Vagina (tissue), 2 donors: ENCODE measurements at regions not wholly inside any gene's neighbourhood (a gene's known extent, or its start where the extent isn't known, plus 50 kb on each side); places are given as distances from the start of the nearest gene placed in this dataset.

Experiments used
- DNase-seq, 2 donors: peaks; one replicate each; pipeline ENCODE4 v3.0.0-alpha.2; 2017; ENCODE audit errors: extremely low spot score in 2 of 2
- H3K27ac ChIP-seq: fragments of 200-600 bp; sonication (generic); one replicate; pipeline ENCODE4 v1.5.1; 2019
- H3K27me3 ChIP-seq: fragments of 200-600 bp; sonication (generic); one replicate; pipeline ENCODE4 v1.5.1; 2019
- H3K36me3 ChIP-seq, 2 donors: fragments of 200-600 bp; sonication (generic); one replicate each; pipeline ENCODE4 v1.5.1; 2017 to 2019
- H3K4me1 ChIP-seq: fragments of 200-600 bp; sonication (generic); one replicate; pipeline ENCODE4 v1.5.1; 2019
- H3K4me3 ChIP-seq, 2 donors: fragments of 200-600 bp; sonication (generic); 1 replicate in 1 of 2; 2 replicates in 1 of 2; pipeline ENCODE4 v1.5.1; 2016 to 2019
- H3K9me3 ChIP-seq: fragments of 200-600 bp; sonication (generic); one replicate; pipeline ENCODE4 v1.5.1; 2019
- POLR2A ChIP-seq, 2 donors: fragments of 450-650 bp; IDR thresholded peaks; one replicate each; pipeline ENCODE4 v1.6.1; 2017; ENCODE audit warnings: antibody characterized with exemption in 2 of 2, mild to moderate bottlenecking in 2 of 2, moderate library complexity in 2 of 2
- POLR2AphosphoS5 ChIP-seq, 2 donors: sonication (generic); formaldehyde crosslinking; IDR thresholded peaks; one replicate each; pipeline ENCODE4 v1.9.0; 2017; ENCODE audit warnings: antibody characterized with exemption in 2 of 2, mild to moderate bottlenecking in 2 of 2, low read depth in 1 of 2; ENCODE audit not compliant: insufficient read depth in 1 of 2
- intact Hi-C: fragments of 100-400 bp; cut with DNase I; formaldehyde crosslinking; loops from one replicate; pipeline ENCODE4 v1.15.1; 2023
- TF ChIP-seq, protein P1 (sequence below), 3 experiments: fragments of 450-650 bp in 2 of 3; fragments of 200-600 bp in 1 of 3; sonication (generic) in 1 of 3; IDR thresholded peaks; one replicate each; pipeline ENCODE4 v1.5.1; 2017 to 2019; ENCODE audit warnings: antibody characterized with exemption in 3 of 3, mild to moderate bottlenecking in 2 of 3, moderate library complexity in 2 of 3

DNA sequence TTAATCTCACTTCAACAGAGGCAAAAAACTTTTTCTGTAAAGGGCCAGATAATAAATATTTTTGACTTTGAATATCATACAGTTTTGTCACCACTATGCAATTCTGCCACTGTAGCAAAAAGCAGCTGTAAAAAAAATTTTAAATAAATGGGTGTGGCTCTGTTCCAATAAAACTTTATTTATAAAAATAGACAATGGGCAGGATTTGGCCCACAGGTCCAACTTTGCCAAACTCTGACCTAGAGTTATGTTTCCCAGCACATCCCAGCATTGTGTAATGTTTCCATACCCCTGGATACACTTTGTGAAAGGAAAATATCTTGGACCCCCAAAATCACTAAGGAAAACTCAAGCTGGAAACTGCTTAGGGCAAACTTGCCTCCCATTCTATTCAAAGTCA lies 94.9 kb upstream of the USP38 start:
- H3K4me3 ChIP-seq: no peak overlapping the region
- DNase-seq: no peak
- TF ChIP-seq, protein P1, sequence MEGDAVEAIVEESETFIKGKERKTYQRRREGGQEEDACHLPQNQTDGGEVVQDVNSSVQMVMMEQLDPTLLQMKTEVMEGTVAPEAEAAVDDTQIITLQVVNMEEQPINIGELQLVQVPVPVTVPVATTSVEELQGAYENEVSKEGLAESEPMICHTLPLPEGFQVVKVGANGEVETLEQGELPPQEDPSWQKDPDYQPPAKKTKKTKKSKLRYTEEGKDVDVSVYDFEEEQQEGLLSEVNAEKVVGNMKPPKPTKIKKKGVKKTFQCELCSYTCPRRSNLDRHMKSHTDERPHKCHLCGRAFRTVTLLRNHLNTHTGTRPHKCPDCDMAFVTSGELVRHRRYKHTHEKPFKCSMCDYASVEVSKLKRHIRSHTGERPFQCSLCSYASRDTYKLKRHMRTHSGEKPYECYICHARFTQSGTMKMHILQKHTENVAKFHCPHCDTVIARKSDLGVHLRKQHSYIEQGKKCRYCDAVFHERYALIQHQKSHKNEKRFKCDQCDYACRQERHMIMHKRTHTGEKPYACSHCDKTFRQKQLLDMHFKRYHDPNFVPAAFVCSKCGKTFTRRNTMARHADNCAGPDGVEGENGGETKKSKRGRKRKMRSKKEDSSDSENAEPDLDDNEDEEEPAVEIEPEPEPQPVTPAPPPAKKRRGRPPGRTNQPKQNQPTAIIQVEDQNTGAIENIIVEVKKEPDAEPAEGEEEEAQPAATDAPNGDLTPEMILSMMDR (IDR thresholded peaks at IDR 0.05): no peak
- no peak for TF ChIP-seq POLR2A (IDR thresholded peaks at IDR 0.05)
- no peak for TF ChIP-seq POLR2AphosphoS5 (IDR thresholded peaks at IDR 0.05; ENCODE audit: insufficient read depth in 1 of 2, low read depth in 1 of 2)
- H3K36me3 ChIP-seq: no peaks in the 10 kb centered on the region
- no peak overlapping the region for H3K27ac ChIP-seq
- H3K9me3 ChIP-seq: no peaks in the 10 kb centered on the region
- H3K27me3 ChIP-seq: no peaks in the 10 kb centered on the region
- no peaks in the 10 kb centered on the region for H3K4me1 ChIP-seq
- intact Hi-C loops: no loop called here

DNA sequence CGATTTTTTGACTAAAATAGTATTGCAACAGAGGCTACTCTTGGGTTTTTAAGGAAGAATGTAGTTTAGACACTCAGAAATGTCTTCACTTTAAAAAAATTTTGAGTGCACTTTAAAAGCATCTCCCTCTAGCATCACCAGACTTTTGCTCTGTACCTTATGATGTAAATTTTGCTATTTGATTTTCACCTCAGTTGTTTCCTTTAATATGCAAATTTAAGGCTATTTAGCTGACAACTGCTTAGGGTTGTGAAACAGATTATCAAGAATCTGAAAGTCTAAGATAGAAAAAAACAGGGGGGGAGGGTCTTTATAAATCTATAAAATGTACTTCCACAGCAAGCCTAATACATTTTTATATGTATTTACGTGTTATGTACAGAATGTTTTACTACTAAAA lies 92.9 kb upstream of the USP38 start:
- no peak for DNase-seq
- no peak overlapping the region for H3K4me3 ChIP-seq
- no peaks in the 10 kb centered on the region for H3K9me3 ChIP-seq
- H3K27me3 ChIP-seq: no peaks in the 10 kb centered on the region
- no peaks in the 10 kb centered on the region for H3K36me3 ChIP-seq
- intact Hi-C loops: no loop called here
- TF ChIP-seq POLR2AphosphoS5 (IDR thresholded peaks at IDR 0.05; ENCODE audit: insufficient read depth in 1 of 2, low read depth in 1 of 2) (no peak), POLR2A (IDR thresholded peaks at IDR 0.05) (no peak)
- TF ChIP-seq, protein P1 (IDR thresholded peaks at IDR 0.05): no peak
- H3K27ac ChIP-seq: no peak overlapping the region
- H3K4me1 ChIP-seq: no peaks in the 10 kb centered on the region

DNA sequence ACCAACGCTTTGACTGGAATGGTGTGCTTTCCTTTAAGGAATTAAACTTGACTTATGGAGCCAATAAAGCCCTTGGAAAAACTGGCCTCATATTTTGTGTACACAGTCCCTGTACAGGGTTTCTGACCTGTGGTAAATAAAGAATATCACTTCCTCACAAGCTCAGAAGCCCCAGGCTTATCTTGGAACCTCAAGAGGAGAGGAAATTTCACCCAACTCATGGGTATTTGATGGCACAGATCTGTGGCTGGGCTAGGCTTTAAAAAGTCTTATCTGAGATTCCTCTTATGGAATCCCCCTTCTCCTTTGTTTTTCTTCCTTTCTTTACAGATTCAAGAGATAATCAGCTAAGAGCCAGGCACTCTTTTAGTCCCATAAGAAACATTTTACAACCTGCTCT lies 89.3 kb upstream of the USP38 start:
- Histone ChIP-seq H3K4me1 (no peaks in the 10 kb centered on the region), H3K27ac (no peak overlapping the region), H3K9me3 (no peaks in the 10 kb centered on the region), H3K36me3 (no peaks in the 10 kb centered on the region), H3K27me3 (no peaks in the 10 kb centered on the region), H3K4me3 (no peak overlapping the region)
- TF ChIP-seq POLR2A (IDR thresholded peaks at IDR 0.05): no peak
- TF ChIP-seq POLR2AphosphoS5 (IDR thresholded peaks at IDR 0.05; ENCODE audit: insufficient read depth in 1 of 2, low read depth in 1 of 2): no peak
- TF ChIP-seq, protein P1 (IDR thresholded peaks at IDR 0.05): no peak
- DNase-seq: no peak
- intact Hi-C loops: no loop called here

DNA sequence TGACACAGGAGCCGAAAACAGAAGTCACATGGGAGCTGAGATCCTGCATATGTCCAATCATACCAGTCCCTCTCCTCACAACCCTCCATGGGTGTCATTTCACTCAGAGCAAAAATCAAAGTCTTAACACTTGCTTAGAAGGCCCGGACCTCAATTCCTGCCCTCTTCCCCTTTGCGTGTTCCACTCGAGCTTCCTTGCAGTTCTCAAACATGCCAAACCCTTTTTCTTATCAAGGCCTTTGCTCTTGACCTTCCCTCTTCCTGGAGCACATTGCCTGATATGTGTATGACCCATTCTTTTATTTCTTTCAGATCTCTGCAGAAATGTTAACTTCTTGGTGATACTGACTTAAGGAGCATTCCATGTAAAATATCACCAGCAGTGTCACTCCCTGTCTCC lies 87.0 kb upstream of the USP38 start:
- H3K9me3 ChIP-seq: no peaks in the 10 kb centered on the region
- DNase-seq: no peak
- no peaks in the 10 kb centered on the region for H3K36me3 ChIP-seq
- intact Hi-C loops: no loop called here
- TF ChIP-seq POLR2A (IDR thresholded peaks at IDR 0.05) (no peak), POLR2AphosphoS5 (IDR thresholded peaks at IDR 0.05; ENCODE audit: insufficient read depth in 1 of 2, low read depth in 1 of 2) (no peak)
- TF ChIP-seq, protein P1 (IDR thresholded peaks at IDR 0.05): no peak
- no peak overlapping the region for H3K4me3 ChIP-seq
- no peak overlapping the region for H3K27ac ChIP-seq
- H3K27me3 ChIP-seq: no peaks in the 10 kb centered on the region
- H3K4me1 ChIP-seq: no peaks in the 10 kb centered on the region

DNA sequence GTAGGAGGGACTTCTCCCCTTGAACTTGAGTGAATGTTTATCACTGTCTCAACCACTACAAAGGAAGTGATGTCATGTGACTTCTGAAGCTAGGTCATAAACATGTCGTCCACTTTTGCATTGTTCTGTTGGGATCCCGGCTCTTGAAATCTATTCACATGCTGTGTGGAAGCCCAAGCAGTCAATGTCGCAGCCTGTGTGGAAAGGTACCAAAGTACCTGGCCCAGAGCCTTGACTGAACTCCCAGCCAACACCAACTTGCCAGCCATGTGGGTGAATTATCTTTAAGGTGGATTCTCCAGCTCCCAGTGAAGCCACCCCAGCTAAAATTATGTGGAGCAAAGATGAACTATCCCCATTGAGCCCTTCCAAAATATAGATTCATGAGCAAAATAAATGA lies 85.0 kb upstream of the USP38 start:
- Histone ChIP-seq H3K9me3 (no peaks in the 10 kb centered on the region), H3K36me3 (no peaks in the 10 kb centered on the region), H3K4me1 (no peaks in the 10 kb centered on the region), H3K27me3 (no peaks in the 10 kb centered on the region), H3K27ac (no peak overlapping the region), H3K4me3 (no peak overlapping the region)
- TF ChIP-seq POLR2A (IDR thresholded peaks at IDR 0.05) (no peak), POLR2AphosphoS5 (IDR thresholded peaks at IDR 0.05; ENCODE audit: insufficient read depth in 1 of 2, low read depth in 1 of 2) (no peak)
- TF ChIP-seq, protein P1 (IDR thresholded peaks at IDR 0.05): no peak
- no peak for DNase-seq
- intact Hi-C loops: no loop called here
